Tongue (tissue), 1 donor: ENCODE measurements at regions not wholly inside any gene's neighbourhood (a gene's known extent, or its start where the extent isn't known, plus 50 kb on each side); places are given as distances from the start of the nearest gene placed in this dataset.

ENCODE experiments used
- DNase-seq: peaks from one replicate; pipeline ENCODE4 v3.0.0-alpha.2; 2015

- no peak for DNase-seq
These were observed 324.0 kb downstream of the RPS6KC1 start for GRCh38 chr1:213375002-213375401.

- DNase-seq, result no peak
These were observed 325.9 kb downstream of the RPS6KC1 start for GRCh38 chr1:213376862-213377372.

- no peak for DNase-seq
These were observed 329.8 kb downstream of the RPS6KC1 start for GRCh38 chr1:213380865-213381264.

GRCh38 chr1:213381572-213382084 lies 330.6 kb downstream of the RPS6KC1 start:
- DNase-seq, result peak; percentile 68

- DNase-seq, result no peak
These were observed 332.4 kb downstream of the RPS6KC1 start for GRCh38 chr1:213383465-213383864.

- no peak for DNase-seq
These were observed 334.2 kb downstream of the RPS6KC1 start for GRCh38 chr1:213385201-213385600.

GRCh38 chr1:213385806-213386324 lies 334.8 kb downstream of the RPS6KC1 start:
- no peak for DNase-seq

GRCh38 chr1:213387380-213388015 lies 336.5 kb downstream of the RPS6KC1 start:
- DNase-seq, result no peak

- DNase-seq, result no peak
These were observed 337.2 kb downstream of the RPS6KC1 start for GRCh38 chr1:213388199-213388598.

GRCh38 chr1:213389061-213389581 lies 338.1 kb downstream of the RPS6KC1 start:
- DNase-seq, result peak; percentile 42

GRCh38 chr1:213391445-213391844 lies 340.4 kb downstream of the RPS6KC1 start:
- no peak for DNase-seq

GRCh38 chr1:213393860-213394259 lies 342.8 kb downstream of the RPS6KC1 start:
- no peak for DNase-seq

GRCh38 chr1:213394837-213395236 lies 343.8 kb downstream of the RPS6KC1 start:
- peak; percentile 35 for DNase-seq

- DNase-seq, result no peak
These were observed 346.6 kb downstream of the RPS6KC1 start for GRCh38 chr1:213397638-213398037.

- peak; percentile 44 for DNase-seq
These were observed 348.7 kb downstream of the RPS6KC1 start for GRCh38 chr1:213399695-213400094.

- DNase-seq, result no peak
These were observed 358.2 kb downstream of the RPS6KC1 start for GRCh38 chr1:213409208-213409631.

GRCh38 chr1:213409971-213410370 lies 358.9 kb downstream of the RPS6KC1 start:
- no peak for DNase-seq

GRCh38 chr1:213414346-213414745 lies 363.3 kb downstream of the RPS6KC1 start:
- DNase-seq, result no peak

- no peak for DNase-seq
These were observed 363.9 kb downstream of the RPS6KC1 start for GRCh38 chr1:213414911-213415310.

GRCh38 chr1:213415691-213416380 lies 364.8 kb downstream of the RPS6KC1 start:
- DNase-seq, result no peak

- no peak for DNase-seq
These were observed 365.6 kb downstream of the RPS6KC1 start for GRCh38 chr1:213416461-213417224.

GRCh38 chr1:213417225-213417820 lies 366.3 kb downstream of the RPS6KC1 start:
- DNase-seq, result no peak
